ENCODE measurements at regions not wholly inside any gene's neighbourhood (a gene's known extent, or its start where the extent isn't known, plus 50 kb on each side); places are given as distances from the start of the nearest gene placed in this dataset.

- Mint-ChIP-seq H3K27me3 (no peaks in the 10 kb centered on the region), H3K4me3 (no peak overlapping the region), H3K4me1 (no peaks in the 10 kb centered on the region), H3K36me3 (ENCODE audit: low read depth) (no peaks in the 10 kb centered on the region), H3K27ac (no peak overlapping the region), H3K9me3 (peaks cover 4% of the 10 kb centered on the region)
- intact Hi-C loops (cut with micrococcal nuclease) = no loop called here
- no peak for DNase-seq
Observed at GRCh38 chr9:90559075-90560073, 83.2 kb downstream of the DIRAS2 start.
